GM23338 (cell line): ENCODE measurements at regions not wholly inside any gene's neighbourhood (a gene's known extent, or its start where the extent isn't known, plus 50 kb on each side); places are given as distances from the start of the nearest gene placed in this dataset.

Experiments used
- ATAC-seq: fragments of 200-7000 bp; cut with Tn5 transposase; 3 replicates; pipeline ENCODE4 v1.9.1; 2020
- DNase-seq: peaks from one replicate; pipeline ENCODE4 v3.0.0-alpha.2; 2015; ENCODE audit warnings: low spot score
- H2AFZ ChIP-seq: fragments of 200-600 bp; sonication (generic); 2 replicates; pipeline ENCODE4 v1.8.0; 2016; ENCODE audit warnings: antibody characterized with exemption, mild to moderate bottlenecking, moderate library complexity
- H3F3A ChIP-seq: fragments of 200-600 bp; sonication (generic); replicated peaks from 2 replicates; pipeline ENCODE4 v1.8.0; 2017; ENCODE audit warnings: antibody characterized with exemption, mixed run types, low read depth
- H3K27ac ChIP-seq: fragments of 200-600 bp; sonication (generic); 2 replicates; pipeline ENCODE4 v1.6.1; 2016; ENCODE audit warnings: low read depth
- H3K27me3 ChIP-seq: fragments of 200-600 bp; sonication (generic); 2 replicates; pipeline ENCODE4 v1.8.0; 2016; ENCODE audit warnings: mild to moderate bottlenecking, mixed run types, moderate library complexity; ENCODE audit not compliant: insufficient read depth
- H3K36me3 ChIP-seq: fragments of 200-600 bp; sonication (generic); 2 replicates; pipeline ENCODE4 v1.8.0; 2016; ENCODE audit warnings: mild to moderate bottlenecking; ENCODE audit not compliant: insufficient read depth
- H3K4me1 ChIP-seq: fragments of 200-600 bp; sonication (generic); 2 replicates; pipeline ENCODE4 v1.8.0; 2016; ENCODE audit warnings: mild to moderate bottlenecking, moderate library complexity; ENCODE audit not compliant: insufficient read depth
- H3K4me2 ChIP-seq: fragments of 200-600 bp; sonication (generic); 2 replicates; pipeline ENCODE4 v1.7.1; 2017; ENCODE audit warnings: mixed run types
- H3K4me3 ChIP-seq: fragments of 200-600 bp; sonication (generic); 2 replicates; pipeline ENCODE4 v1.6.1; 2016; ENCODE audit warnings: mixed run types
- H3K79me2 ChIP-seq: fragments of 200-600 bp; sonication (generic); replicated peaks from 2 replicates; pipeline ENCODE4 v1.8.0; 2017; ENCODE audit warnings: mild to moderate bottlenecking; ENCODE audit not compliant: insufficient read depth
- H3K9me2 ChIP-seq: fragments of 200-600 bp; sonication (generic); 2 replicates; pipeline ENCODE4 v1.8.0; 2017; ENCODE audit not compliant: insufficient read depth
- H4K20me1 ChIP-seq: fragments of 200-600 bp; sonication (generic); replicated peaks from 2 replicates; pipeline ENCODE4 v1.8.0; 2017; ENCODE audit warnings: mild to moderate bottlenecking; ENCODE audit not compliant: insufficient read depth
- H3K27ac Mint-ChIP-seq: 2 replicates; pipeline ENCODE4 v1.8.0; 2020; ENCODE audit warnings: inconsistent platforms, mild to moderate bottlenecking, moderate library complexity, mixed read lengths
- H3K27me3 Mint-ChIP-seq: 3 replicates; pipeline ENCODE4 v1.8.0; 2022; ENCODE audit warnings: low read depth, mild to moderate bottlenecking, moderate library complexity, mixed read lengths, inconsistent platforms; ENCODE audit not compliant: insufficient read depth, poor library complexity
- H3K36me3 Mint-ChIP-seq: 3 replicates; pipeline ENCODE4 v1.8.0; 2021; ENCODE audit warnings: low read depth, mild to moderate bottlenecking, inconsistent platforms, moderate library complexity, mixed read lengths
- H3K4me1 Mint-ChIP-seq: 3 replicates; pipeline ENCODE4 v1.8.0; 2020; ENCODE audit warnings: mild to moderate bottlenecking, inconsistent platforms, mixed read lengths
- H3K4me3 Mint-ChIP-seq: 3 replicates; pipeline ENCODE4 v1.8.0; 2021; ENCODE audit warnings: moderate library complexity, mild to moderate bottlenecking, inconsistent platforms, mixed read lengths
- H3K9me3 Mint-ChIP-seq: 3 replicates; pipeline ENCODE4 v1.8.0; 2020; ENCODE audit warnings: moderate library complexity, mild to moderate bottlenecking, inconsistent platforms, mixed read lengths
- CREB1 ChIP-seq: fragments of 250-450 bp; sonication (Bioruptor Pico); IDR thresholded peaks from 2 replicates; pipeline ENCODE4 v1.5.0; 2020; ENCODE audit warnings: low read depth, mild to moderate bottlenecking, moderate library complexity
- CTCF ChIP-seq, 2 experiments: fragments of 200-600 bp in 1 of 2; sonication (generic) in 1 of 2; conservative IDR thresholded peaks; 2 replicates each; pipeline versions ENCODE4 v1.5.1 to v1.6.1; 2016 to 2017; ENCODE audit warnings: antibody characterized with exemption in 2 of 2, low read depth in 2 of 2, mild to moderate bottlenecking in 2 of 2, moderate library complexity in 1 of 2
- ETS1 ChIP-seq: IDR thresholded peaks from 2 replicates; pipeline ENCODE4 v1.6.1; 2016; ENCODE audit warnings: antibody characterized with exemption
- EZH2phosphoT487 ChIP-seq: fragments of 200-600 bp; sonication (generic); IDR thresholded peaks from one replicate; pipeline ENCODE4 v1.8.1; 2018; ENCODE audit warnings: antibody characterized with exemption; ENCODE audit not compliant: unreplicated experiment
- JUNB ChIP-seq: IDR thresholded peaks from one replicate; pipeline ENCODE4 v1.6.1; 2016; ENCODE audit warnings: antibody characterized with exemption; ENCODE audit not compliant: unreplicated experiment
- STAT1 ChIP-seq: IDR thresholded peaks from one replicate; pipeline ENCODE4 v1.6.1; 2016; ENCODE audit warnings: antibody characterized with exemption; ENCODE audit not compliant: unreplicated experiment
- ZNF462 ChIP-seq: fragments of 250-450 bp; sonication (Bioruptor Pico); IDR thresholded peaks from 2 replicates; pipeline ENCODE4 v1.5.0; 2020; ENCODE audit warnings: mild to moderate bottlenecking, moderate library complexity

- TF ChIP-seq JUNB (no peak), ETS1 (no peak), CREB1 (CRISPR knock-in tag) (no peak), STAT1 (no peak), CTCF (conservative IDR thresholded peaks at IDR 0.05; ENCODE audit: low read depth in 2 of 2) (no peak), EZH2phosphoT487 (no peak)
Observed at GRCh38 chr5:67731886-67732285, 483.7 kb upstream of the PIK3R1 start (continued).

GRCh38 chr5:67730917-67731474 is 484.6 kb upstream of the PIK3R1 start:
- peaks cover 5% of the 10 kb centered on the region for H3K27me3 Mint-ChIP-seq
- peaks cover 11% of the 10 kb centered on the region for H3K4me1 ChIP-seq
- peak; percentile 26; the same call in 1 of the 2 replicates for TF ChIP-seq ZNF462 (CRISPR knock-in tag)
- TF ChIP-seq CREB1 (CRISPR knock-in tag): no peak
- H4K20me1 ChIP-seq: no peaks in the 10 kb centered on the region
- H3F3A ChIP-seq: no peaks in the 10 kb centered on the region
- H3K4me3 ChIP-seq: no peak overlapping the region
- ATAC-seq (peak; percentile 80), DNase-seq (peak; percentile 7)
- H3K36me3 ChIP-seq: no peaks in the 10 kb centered on the region
- H3K79me2 ChIP-seq: no peaks in the 10 kb centered on the region
- no peak overlapping the region for H2AFZ ChIP-seq
- H3K27ac ChIP-seq: no peak overlapping the region
- H3K27ac Mint-ChIP-seq: no peak overlapping the region
- no peaks in the 10 kb centered on the region for H3K9me2 ChIP-seq
- no peak overlapping the region for H3K4me3 Mint-ChIP-seq
- no peak overlapping the region for H3K4me2 ChIP-seq
- no peaks in the 10 kb centered on the region for H3K27me3 ChIP-seq
- H3K36me3 Mint-ChIP-seq: no peaks in the 10 kb centered on the region
- H3K9me3 Mint-ChIP-seq: no peaks in the 10 kb centered on the region
- H3K4me1 Mint-ChIP-seq: peaks cover 14% of the 10 kb centered on the region
